ENCODE measurements at regions not wholly inside any gene's neighbourhood (a gene's known extent, or its start where the extent isn't known, plus 50 kb on each side); places are given as distances from the start of the nearest gene placed in this dataset.

DNA sequence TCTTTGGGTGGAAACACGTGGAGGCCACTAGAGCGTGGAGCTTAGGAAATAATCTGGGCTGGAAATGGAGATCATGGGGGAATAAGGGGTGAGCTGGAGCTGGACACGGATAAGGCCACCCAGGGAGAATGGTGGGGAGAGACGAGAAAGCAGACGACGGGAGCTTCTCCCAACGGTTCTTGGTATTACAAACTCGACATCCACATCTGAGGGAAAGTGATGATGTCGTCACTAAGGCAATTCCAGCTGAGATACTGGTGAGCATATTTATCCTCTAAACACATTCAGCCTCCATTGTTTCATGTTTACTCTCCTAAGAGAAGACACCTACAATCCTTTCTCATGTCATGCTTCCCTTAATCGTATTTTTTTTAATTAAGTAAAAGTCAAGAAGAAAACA, 50.2 kb upstream of the SNX9 start:
- DNase-seq (ENCODE audit: low read depth in 2 of 2), result no peak
